ENCODE measurements at regions not wholly inside any gene's neighbourhood (a gene's known extent, or its start where the extent isn't known, plus 50 kb on each side); places are given as distances from the start of the nearest gene placed in this dataset.

- Histone ChIP-seq H3K79me2 (ENCODE audit: low read length) (no peaks in the 10 kb centered on the region), H3K27ac (ENCODE audit: low read length) (no peak overlapping the region), H3K4me2 (ENCODE audit: low read depth, low read length, poor library complexity, severe bottlenecking) (no peak overlapping the region), H2AFZ (ENCODE audit: low read length) (no peak overlapping the region), H3K36me3 (ENCODE audit: insufficient read depth, low read length) (no peaks in the 10 kb centered on the region), H3K9ac (ENCODE audit: low read length) (no peak overlapping the region), H4K20me1 (ENCODE audit: insufficient read depth, low read depth, low read length) (no peaks in the 10 kb centered on the region), H3K9me2 (replicated peaks; ENCODE audit: insufficient read depth, low read length) (no peaks in the 10 kb centered on the region), H3K4me1 (ENCODE audit: low read length) (no peaks in the 10 kb centered on the region), H3K27me3 (ENCODE audit: low read length) (no peaks in the 10 kb centered on the region), H3K4me3 (ENCODE audit: low read length) (no peak overlapping the region), H3K9me3 (ENCODE audit: low read length) (no peaks in the 10 kb centered on the region)
- no peak for DNase-seq
These were observed 63.2 kb upstream of the BMPER start for GRCh38 chr7:33842150-33842549.

DNA sequence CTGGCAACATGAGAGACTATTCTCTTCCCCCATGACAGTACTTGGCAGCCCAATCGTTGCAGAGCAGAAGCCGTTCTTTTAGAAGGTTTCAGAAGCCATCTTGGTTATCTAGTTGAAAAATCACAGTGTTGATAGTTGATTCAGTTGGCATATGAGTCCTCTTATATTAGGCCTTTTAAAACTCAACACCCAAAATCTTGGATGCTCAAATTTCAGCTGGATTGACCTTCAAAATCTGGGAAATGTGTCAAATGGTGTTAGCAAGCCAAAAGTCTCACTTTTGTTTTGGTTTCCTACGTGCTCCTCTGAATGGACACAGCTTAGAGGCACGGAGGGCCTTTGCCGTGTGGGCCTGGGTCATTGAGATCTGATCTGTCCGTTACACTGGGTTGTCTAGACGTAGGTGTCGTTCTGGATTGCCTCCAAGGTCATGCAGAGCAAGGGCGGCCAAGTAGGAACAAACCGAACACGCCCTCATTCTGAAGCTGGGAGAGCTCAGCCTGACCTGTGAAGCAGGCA, 59.3 kb upstream of the BMPER start:
- Histone ChIP-seq H3K9me2 (replicated peaks; ENCODE audit: insufficient read depth, low read length) (no peaks in the 10 kb centered on the region), H3K27me3 (ENCODE audit: low read length) (no peaks in the 10 kb centered on the region), H3K36me3 (ENCODE audit: insufficient read depth, low read length) (no peaks in the 10 kb centered on the region), H3K9me3 (ENCODE audit: low read length) (no peaks in the 10 kb centered on the region), H3K79me2 (ENCODE audit: low read length) (no peaks in the 10 kb centered on the region), H3K4me2 (ENCODE audit: low read depth, low read length, poor library complexity, severe bottlenecking) (no peak overlapping the region), H3K4me1 (ENCODE audit: low read length) (no peaks in the 10 kb centered on the region), H3K4me3 (ENCODE audit: low read length) (no peak overlapping the region), H2AFZ (ENCODE audit: low read length) (no peak overlapping the region), H3K9ac (ENCODE audit: low read length) (no peak overlapping the region), H4K20me1 (ENCODE audit: insufficient read depth, low read depth, low read length) (no peaks in the 10 kb centered on the region), H3K27ac (ENCODE audit: low read length) (no peak overlapping the region)
- DNase-seq: no peak

DNA sequence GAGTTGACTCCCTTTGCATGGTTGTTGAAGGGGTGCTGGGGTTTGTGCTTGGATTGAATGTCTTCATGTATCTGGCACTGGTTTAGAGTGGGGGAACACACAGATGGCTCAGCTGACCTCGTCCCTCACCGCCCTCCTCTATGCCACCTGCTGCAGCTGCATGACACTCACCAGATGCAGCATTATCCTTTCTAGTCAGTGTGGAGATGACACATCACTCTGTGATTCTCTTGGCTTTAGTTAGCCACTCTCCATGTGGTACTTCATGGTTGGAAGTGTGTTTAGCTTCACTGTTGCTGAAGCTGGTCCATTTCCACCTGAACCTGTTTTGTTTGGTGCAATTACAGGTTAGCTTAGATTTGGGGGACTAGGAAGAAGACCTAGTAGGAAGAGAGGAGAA, 56.3 kb upstream of the BMPER start:
- no peak overlapping the region for H3K9ac ChIP-seq (ENCODE audit: low read length)
- no peaks in the 10 kb centered on the region for H3K27me3 ChIP-seq (ENCODE audit: low read length)
- H3K9me2 ChIP-seq (replicated peaks; ENCODE audit: insufficient read depth, low read length): no peaks in the 10 kb centered on the region
- no peaks in the 10 kb centered on the region for H3K9me3 ChIP-seq (ENCODE audit: low read length)
- no peak overlapping the region for H3K4me3 ChIP-seq (ENCODE audit: low read length)
- no peaks in the 10 kb centered on the region for H3K79me2 ChIP-seq (ENCODE audit: low read length)
- H2AFZ ChIP-seq (ENCODE audit: low read length): no peak overlapping the region
- H3K36me3 ChIP-seq (ENCODE audit: insufficient read depth, low read length): no peaks in the 10 kb centered on the region
- H3K27ac ChIP-seq (ENCODE audit: low read length): no peak overlapping the region
- no peak for DNase-seq
- H4K20me1 ChIP-seq (ENCODE audit: insufficient read depth, low read depth, low read length): no peaks in the 10 kb centered on the region
- H3K4me2 ChIP-seq (ENCODE audit: low read depth, low read length, poor library complexity, severe bottlenecking): no peak overlapping the region
- H3K4me1 ChIP-seq (ENCODE audit: low read length): no peaks in the 10 kb centered on the region

DNA sequence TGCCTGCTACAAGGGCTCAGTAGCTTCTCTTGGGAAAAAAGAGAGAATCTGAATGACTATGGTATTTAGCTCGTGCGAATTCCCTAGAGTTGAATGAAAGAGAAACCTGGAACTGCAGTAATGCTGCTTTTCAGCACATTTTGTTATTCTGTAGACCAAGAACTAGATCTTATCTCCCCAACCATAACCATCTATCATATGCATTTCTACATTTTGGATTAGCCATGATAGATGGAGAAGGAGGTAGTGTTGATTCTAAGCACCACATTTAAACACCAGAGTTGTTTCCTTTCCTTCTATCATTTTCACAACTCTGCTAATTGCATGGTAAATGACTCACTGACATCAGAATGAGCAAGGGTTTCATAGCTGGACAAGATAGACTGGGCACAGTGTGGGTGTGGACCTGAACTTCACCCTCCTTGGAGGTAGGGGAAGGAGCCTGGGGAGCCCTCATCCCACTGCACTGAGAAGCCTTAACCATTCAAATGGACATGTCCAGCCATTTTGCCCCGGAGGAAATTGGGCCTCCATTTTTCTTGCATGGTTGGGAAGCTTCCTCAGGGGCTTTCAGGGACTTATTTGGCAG, 55.3 kb upstream of the BMPER start:
- Histone ChIP-seq H3K79me2 (ENCODE audit: low read length) (no peaks in the 10 kb centered on the region), H3K36me3 (ENCODE audit: insufficient read depth, low read length) (no peaks in the 10 kb centered on the region), H3K4me3 (ENCODE audit: low read length) (no peak overlapping the region), H3K27me3 (ENCODE audit: low read length) (no peaks in the 10 kb centered on the region), H3K9ac (ENCODE audit: low read length) (no peak overlapping the region), H3K27ac (ENCODE audit: low read length) (no peak overlapping the region), H4K20me1 (ENCODE audit: insufficient read depth, low read depth, low read length) (no peaks in the 10 kb centered on the region), H2AFZ (ENCODE audit: low read length) (no peak overlapping the region), H3K4me1 (ENCODE audit: low read length) (no peaks in the 10 kb centered on the region), H3K9me3 (ENCODE audit: low read length) (no peaks in the 10 kb centered on the region), H3K4me2 (ENCODE audit: low read depth, low read length, poor library complexity, severe bottlenecking) (no peak overlapping the region), H3K9me2 (replicated peaks; ENCODE audit: insufficient read depth, low read length) (no peaks in the 10 kb centered on the region)
- DNase-seq: no peak

GRCh38 chr7:33850768-33851167, 54.6 kb upstream of the BMPER start:
- no peaks in the 10 kb centered on the region for H4K20me1 ChIP-seq (ENCODE audit: insufficient read depth, low read depth, low read length)
- no peaks in the 10 kb centered on the region for H3K27me3 ChIP-seq (ENCODE audit: low read length)
- H3K27ac ChIP-seq (ENCODE audit: low read length): no peak overlapping the region
- H3K4me2 ChIP-seq (ENCODE audit: low read depth, low read length, poor library complexity, severe bottlenecking): no peak overlapping the region
- no peaks in the 10 kb centered on the region for H3K79me2 ChIP-seq (ENCODE audit: low read length)
- H3K36me3 ChIP-seq (ENCODE audit: insufficient read depth, low read length): no peaks in the 10 kb centered on the region
- no peak overlapping the region for H3K4me3 ChIP-seq (ENCODE audit: low read length)
- no peaks in the 10 kb centered on the region for H3K9me3 ChIP-seq (ENCODE audit: low read length)
- no peak for DNase-seq
- no peaks in the 10 kb centered on the region for H3K9me2 ChIP-seq (replicated peaks; ENCODE audit: insufficient read depth, low read length)
- no peak overlapping the region for H3K9ac ChIP-seq (ENCODE audit: low read length)
- H3K4me1 ChIP-seq (ENCODE audit: low read length): no peaks in the 10 kb centered on the region
- no peak overlapping the region for H2AFZ ChIP-seq (ENCODE audit: low read length)

- Histone ChIP-seq H3K4me2 (ENCODE audit: low read depth, low read length, poor library complexity, severe bottlenecking) (no peak overlapping the region), H2AFZ (ENCODE audit: low read length) (no peak overlapping the region), H3K9ac (ENCODE audit: low read length) (no peak overlapping the region), H3K36me3 (ENCODE audit: insufficient read depth, low read length) (no peaks in the 10 kb centered on the region), H3K79me2 (ENCODE audit: low read length) (no peaks in the 10 kb centered on the region), H3K27me3 (ENCODE audit: low read length) (no peaks in the 10 kb centered on the region), H3K4me1 (ENCODE audit: low read length) (no peaks in the 10 kb centered on the region), H3K27ac (ENCODE audit: low read length) (no peak overlapping the region), H3K9me2 (replicated peaks; ENCODE audit: insufficient read depth, low read length) (no peaks in the 10 kb centered on the region), H3K4me3 (ENCODE audit: low read length) (no peak overlapping the region), H3K9me3 (ENCODE audit: low read length) (no peaks in the 10 kb centered on the region), H4K20me1 (ENCODE audit: insufficient read depth, low read depth, low read length) (no peaks in the 10 kb centered on the region)
- no peak for DNase-seq
These were observed 52.5 kb upstream of the BMPER start for GRCh38 chr7:33852838-33853237.

DNA sequence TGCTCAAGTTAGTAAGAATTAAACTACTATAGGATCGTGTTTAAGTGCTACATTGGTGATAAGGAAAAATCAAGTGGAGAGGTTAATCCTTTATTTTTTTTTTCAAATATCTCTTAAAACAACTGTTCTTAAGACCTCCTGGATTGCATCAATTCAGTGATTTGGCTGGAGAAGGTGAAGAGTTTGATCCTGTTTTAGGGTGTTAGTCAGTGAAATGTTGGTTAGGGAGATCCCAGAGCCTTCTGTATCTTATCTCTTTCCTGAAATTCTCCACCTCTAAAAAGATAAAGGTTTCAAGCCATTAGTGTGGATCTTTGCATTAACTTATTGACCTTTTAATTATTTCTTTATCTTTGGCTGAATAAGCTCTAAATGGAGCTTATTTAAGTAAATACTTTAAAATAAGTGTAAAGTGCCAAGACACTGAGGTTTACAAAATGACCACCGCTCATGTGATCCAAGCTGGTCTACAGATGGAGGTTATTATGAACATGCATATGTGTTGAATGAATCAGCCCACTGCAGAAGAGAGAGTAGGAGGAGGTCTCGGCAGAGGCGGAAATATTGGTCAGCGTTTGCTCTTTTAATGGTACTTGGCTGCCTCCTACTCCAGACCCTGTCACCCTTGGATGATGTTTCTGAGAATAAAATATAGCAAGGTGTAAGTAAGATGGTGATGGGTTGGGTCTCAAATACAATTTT, 51.8 kb upstream of the BMPER start:
- no peaks in the 10 kb centered on the region for H3K9me3 ChIP-seq (ENCODE audit: low read length)
- no peak for DNase-seq
- no peak overlapping the region for H3K27ac ChIP-seq (ENCODE audit: low read length)
- no peaks in the 10 kb centered on the region for H3K36me3 ChIP-seq (ENCODE audit: insufficient read depth, low read length)
- H3K9me2 ChIP-seq (replicated peaks; ENCODE audit: insufficient read depth, low read length): no peaks in the 10 kb centered on the region
- no peak overlapping the region for H2AFZ ChIP-seq (ENCODE audit: low read length)
- no peaks in the 10 kb centered on the region for H4K20me1 ChIP-seq (ENCODE audit: insufficient read depth, low read depth, low read length)
- H3K9ac ChIP-seq (ENCODE audit: low read length): no peak overlapping the region
- no peak overlapping the region for H3K4me2 ChIP-seq (ENCODE audit: low read depth, low read length, poor library complexity, severe bottlenecking)
- H3K27me3 ChIP-seq (ENCODE audit: low read length): no peaks in the 10 kb centered on the region
- no peaks in the 10 kb centered on the region for H3K79me2 ChIP-seq (ENCODE audit: low read length)
- no peaks in the 10 kb centered on the region for H3K4me1 ChIP-seq (ENCODE audit: low read length)
- H3K4me3 ChIP-seq (ENCODE audit: low read length): no peak overlapping the region

DNA sequence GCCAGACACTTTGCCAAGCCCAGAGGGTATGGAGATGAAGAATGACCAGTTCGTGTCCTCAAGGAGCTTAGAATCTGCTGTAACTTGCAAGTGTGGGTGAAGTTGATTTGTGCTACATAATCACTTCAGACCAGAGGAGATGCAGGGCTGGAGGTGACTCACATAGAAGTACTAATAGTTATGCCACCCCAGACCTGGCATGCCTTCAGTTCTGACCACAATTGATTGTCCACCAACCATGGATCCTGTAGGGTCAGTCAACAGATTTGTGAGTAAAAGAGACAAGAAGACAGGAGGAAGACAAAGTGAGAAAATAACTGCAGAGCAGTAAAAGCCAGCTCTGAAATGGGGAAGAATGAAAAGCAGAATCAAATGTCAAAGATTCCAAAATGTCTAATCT, 51.2 kb upstream of the BMPER start:
- no peak for DNase-seq
- Histone ChIP-seq H3K9ac (ENCODE audit: low read length) (no peak overlapping the region), H2AFZ (ENCODE audit: low read length) (no peak overlapping the region)

More for the DNA sequence above, 51.2 kb upstream of the BMPER start:
- Histone ChIP-seq H3K4me3 (ENCODE audit: low read length) (no peak overlapping the region), H3K79me2 (ENCODE audit: low read length) (no peaks in the 10 kb centered on the region), H4K20me1 (ENCODE audit: insufficient read depth, low read depth, low read length) (no peaks in the 10 kb centered on the region), H3K9me2 (replicated peaks; ENCODE audit: insufficient read depth, low read length) (no peaks in the 10 kb centered on the region), H3K27ac (ENCODE audit: low read length) (no peak overlapping the region), H3K27me3 (ENCODE audit: low read length) (no peaks in the 10 kb centered on the region), H3K4me1 (ENCODE audit: low read length) (no peaks in the 10 kb centered on the region), H3K36me3 (ENCODE audit: insufficient read depth, low read length) (no peaks in the 10 kb centered on the region), H3K9me3 (ENCODE audit: low read length) (no peaks in the 10 kb centered on the region), H3K4me2 (ENCODE audit: low read depth, low read length, poor library complexity, severe bottlenecking) (no peak overlapping the region)

Measured in Karpas-422 (cell line).